Keratinocyte (primary cell): ENCODE measurements at regions not wholly inside any gene's neighbourhood (a gene's known extent, or its start where the extent isn't known, plus 50 kb on each side); places are given as distances from the start of the nearest gene placed in this dataset.
"Not testable (repeated sequence)": the region's sequence is repeated elsewhere in the genome, so short reads cannot be mapped to it uniquely, and the experiment has no call there.

Experiments used
- DNase-seq: peaks from one replicate; pipeline ENCODE4 v3.0.0-alpha.2; 2011; ENCODE audit warnings: low read depth, missing footprints, low spot score
- FAIRE-seq: peaks from 2 replicates; lab custom pipeline; 2011; peaks lifted over from hg19 to GRCh38; lab: Jason Lieb, UNC
- H2AFZ ChIP-seq: 2 replicates; pipeline ENCODE4 v1.6.0; 2012; ENCODE audit warnings: low read length, control low read depth, inconsistent platforms; ENCODE audit not compliant: control insufficient read depth
- H3K27ac ChIP-seq: 2 replicates; pipeline ENCODE4 v1.5.1; 2011; ENCODE audit warnings: low read length; ENCODE audit not compliant: control insufficient read depth, insufficient read depth
- H3K27me3 ChIP-seq: 3 replicates; pipeline ENCODE4 v1.6.0; 2011; ENCODE audit warnings: low read length; ENCODE audit not compliant: control insufficient read depth, insufficient read depth; ENCODE audit errors: extremely low read depth
- H3K36me3 ChIP-seq, 2 experiments: 2 replicates in 1 of 2; 3 replicates in 1 of 2; pipeline ENCODE4 v1.5.1; 2011; ENCODE audit warnings: low read length in 2 of 2, mild to moderate bottlenecking in 1 of 2; ENCODE audit not compliant: control insufficient read depth in 2 of 2, insufficient read depth in 2 of 2; ENCODE audit errors: extremely low read depth in 1 of 2
- H3K4me1 ChIP-seq: 3 replicates; pipeline ENCODE4 v1.5.1; 2011; ENCODE audit warnings: low read length; ENCODE audit not compliant: control insufficient read depth, insufficient read depth; ENCODE audit errors: extremely low read depth
- H3K4me2 ChIP-seq: 3 replicates; pipeline ENCODE4 v1.6.0; 2011; ENCODE audit warnings: low read depth, low read length; ENCODE audit not compliant: control insufficient read depth, insufficient read depth; ENCODE audit errors: extremely low read depth
- H3K4me3 ChIP-seq, 3 experiments: fragments of 200-600 bp in 1 of 3; sonication (generic) in 1 of 3; 2 replicates in 2 of 3; 3 replicates in 1 of 3; pipeline ENCODE4 v1.5.1; 2011 to 2016; ENCODE audit warnings: low read length in 3 of 3, mild to moderate bottlenecking in 3 of 3, control low read depth in 2 of 3, inconsistent platforms in 1 of 3, low read depth in 1 of 3, mixed read lengths in 1 of 3, mixed run types in 1 of 3, moderate library complexity in 1 of 3; ENCODE audit not compliant: control insufficient read depth in 2 of 3, insufficient read depth in 2 of 3; ENCODE audit errors: extremely low read depth in 1 of 3
- H3K79me2 ChIP-seq: 2 replicates; pipeline ENCODE4 v1.6.0; 2012; ENCODE audit warnings: low read length; ENCODE audit not compliant: control insufficient read depth, insufficient read depth
- H3K9ac ChIP-seq: 3 replicates; pipeline ENCODE4 v1.6.0; 2011; ENCODE audit warnings: low read length; ENCODE audit not compliant: control insufficient read depth, insufficient read depth; ENCODE audit errors: extremely low read depth
- H3K9me1 ChIP-seq: 3 replicates; pipeline ENCODE4 v1.6.0; 2011; ENCODE audit warnings: low read length; ENCODE audit not compliant: control insufficient read depth, insufficient read depth; ENCODE audit errors: extremely low read depth
- H3K9me3 ChIP-seq: 2 replicates; pipeline ENCODE4 v1.5.1; 2012; ENCODE audit warnings: low read depth, low read length; ENCODE audit not compliant: control insufficient read depth
- H4K20me1 ChIP-seq: 3 replicates; pipeline ENCODE4 v1.6.0; 2011; ENCODE audit warnings: low read length; ENCODE audit not compliant: control insufficient read depth, insufficient read depth; ENCODE audit errors: extremely low read depth
- EZH2 ChIP-seq: IDR thresholded peaks from one replicate; pipeline ENCODE4 v1.6.1; 2012; ENCODE audit warnings: inconsistent platforms, mild to moderate bottlenecking, low read length, moderate library complexity
- dilution Hi-C: fragments of 300-500 bp; cut with MboI; formaldehyde crosslinking; loops from one replicate; pipeline ENCODE4 v1.7.0; 2020; ENCODE audit warnings: low sequenced_read_pairs; ENCODE audit not compliant: extremely low pct_ligation_motif_present
- TF ChIP-seq, protein P1 (sequence below), 3 experiments: IDR thresholded peaks in 1 of 3; conservative IDR thresholded peaks in 1 of 3; optimal IDR thresholded peaks in 1 of 3; 2 replicates in 2 of 3; 3 replicates in 1 of 3; pipeline versions ENCODE3 to v1.5.1; 2011; ENCODE audit warnings: low read length in 3 of 3, mild to moderate bottlenecking in 3 of 3, moderate library complexity in 2 of 3, control low read depth in 1 of 3, inconsistent platforms in 1 of 3; ENCODE audit not compliant: insufficient read depth in 2 of 3; ENCODE audit errors: extremely low read depth in 1 of 3

DNA sequence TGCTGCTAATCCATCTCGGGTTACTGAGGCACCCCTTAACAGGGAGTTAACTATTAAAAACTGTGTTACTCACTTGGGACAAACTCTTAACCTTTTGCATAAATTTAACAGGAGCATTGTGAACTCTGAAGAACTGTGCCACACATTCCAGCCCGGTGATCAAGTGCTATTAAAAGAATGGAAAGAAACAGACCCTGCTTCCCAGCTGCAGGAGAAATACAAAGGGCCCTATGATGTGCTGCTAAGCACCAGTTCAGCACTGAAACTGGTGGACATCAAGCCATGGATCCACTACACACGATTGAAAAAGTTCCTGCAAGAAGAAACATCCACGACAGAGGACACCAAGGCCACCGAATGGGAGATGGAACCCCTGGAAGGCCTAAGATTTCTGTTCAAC, 114.7 kb upstream of the PLCL2 start:
- H3K4me2 ChIP-seq = no peak overlapping the region
- no peak overlapping the region for H3K9ac ChIP-seq
- FAIRE-seq (no peak), DNase-seq (no peak)
- H3K36me3 ChIP-seq = no peaks in the 10 kb centered on the region
- TF ChIP-seq, protein P1, sequence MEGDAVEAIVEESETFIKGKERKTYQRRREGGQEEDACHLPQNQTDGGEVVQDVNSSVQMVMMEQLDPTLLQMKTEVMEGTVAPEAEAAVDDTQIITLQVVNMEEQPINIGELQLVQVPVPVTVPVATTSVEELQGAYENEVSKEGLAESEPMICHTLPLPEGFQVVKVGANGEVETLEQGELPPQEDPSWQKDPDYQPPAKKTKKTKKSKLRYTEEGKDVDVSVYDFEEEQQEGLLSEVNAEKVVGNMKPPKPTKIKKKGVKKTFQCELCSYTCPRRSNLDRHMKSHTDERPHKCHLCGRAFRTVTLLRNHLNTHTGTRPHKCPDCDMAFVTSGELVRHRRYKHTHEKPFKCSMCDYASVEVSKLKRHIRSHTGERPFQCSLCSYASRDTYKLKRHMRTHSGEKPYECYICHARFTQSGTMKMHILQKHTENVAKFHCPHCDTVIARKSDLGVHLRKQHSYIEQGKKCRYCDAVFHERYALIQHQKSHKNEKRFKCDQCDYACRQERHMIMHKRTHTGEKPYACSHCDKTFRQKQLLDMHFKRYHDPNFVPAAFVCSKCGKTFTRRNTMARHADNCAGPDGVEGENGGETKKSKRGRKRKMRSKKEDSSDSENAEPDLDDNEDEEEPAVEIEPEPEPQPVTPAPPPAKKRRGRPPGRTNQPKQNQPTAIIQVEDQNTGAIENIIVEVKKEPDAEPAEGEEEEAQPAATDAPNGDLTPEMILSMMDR (optimal IDR thresholded peaks at IDR 0.05 in 1 of 3, IDR thresholded peaks at IDR 0.05 in 1 of 3, conservative IDR thresholded peaks at IDR 0.05 in 1 of 3; ENCODE audit: extremely low read depth in 1 of 3, insufficient read depth in 2 of 3, low read length in 3 of 3) = no peak
- no peak for TF ChIP-seq EZH2
- no peaks in the 10 kb centered on the region for H3K4me1 ChIP-seq
- no peaks in the 10 kb centered on the region for H3K9me3 ChIP-seq
- dilution Hi-C loops = no loop called here
- no peaks in the 10 kb centered on the region for H4K20me1 ChIP-seq
- H2AFZ ChIP-seq = no peak overlapping the region
- no peak overlapping the region for H3K27ac ChIP-seq
- H3K9me1 ChIP-seq = no peaks in the 10 kb centered on the region
- H3K27me3 ChIP-seq = no peaks in the 10 kb centered on the region
- no peak overlapping the region for H3K4me3 ChIP-seq
- no peaks in the 10 kb centered on the region for H3K79me2 ChIP-seq

DNA sequence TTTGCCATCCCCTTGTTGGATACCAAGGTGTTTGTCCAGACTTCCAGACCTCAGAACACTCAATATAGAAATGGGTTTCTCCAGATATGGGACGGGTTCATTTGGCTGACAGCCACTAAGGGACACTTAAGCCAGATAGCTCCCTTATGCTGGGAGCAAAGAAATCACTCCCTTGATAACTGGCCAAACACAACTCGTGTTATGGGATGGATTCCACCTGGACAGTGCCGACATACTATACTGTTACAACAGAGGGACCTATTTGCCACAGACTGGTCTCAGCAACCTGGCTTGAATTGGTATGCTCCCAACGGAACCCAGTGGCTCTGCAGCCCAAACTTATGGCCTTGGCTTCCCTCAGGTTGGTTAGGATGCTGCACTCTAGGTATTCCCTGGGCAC, 114.0 kb upstream of the PLCL2 start:
- no peaks in the 10 kb centered on the region for H3K9me1 ChIP-seq

DNA sequence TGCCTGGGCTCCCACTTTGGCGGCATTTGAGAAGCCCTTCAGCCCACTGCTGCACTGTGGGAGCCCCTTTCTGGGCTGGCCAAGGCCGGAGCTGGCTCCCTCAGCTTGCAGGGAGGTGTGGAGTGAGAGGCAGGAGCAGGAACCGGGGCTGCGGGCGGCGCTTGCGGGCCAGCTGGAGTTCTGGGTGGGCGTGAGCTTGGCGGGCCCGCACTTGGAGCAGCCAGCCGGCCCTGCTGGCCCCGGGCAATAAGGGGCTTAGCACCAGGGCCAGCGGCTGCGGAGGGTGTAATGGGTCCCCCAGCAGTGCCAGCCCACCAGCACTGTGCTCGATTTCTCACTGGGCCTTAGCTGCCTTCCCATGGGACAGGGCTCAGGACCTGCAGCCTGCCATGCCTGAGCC, 111.2 kb upstream of the PLCL2 start:
- H3K9me3 ChIP-seq, H3K9ac ChIP-seq, H3K36me3 ChIP-seq, H4K20me1 ChIP-seq, H3K79me2 ChIP-seq, FAIRE-seq, H3K4me3 ChIP-seq, H2AFZ ChIP-seq, DNase-seq, H3K4me1 ChIP-seq, H3K27ac ChIP-seq, H3K4me2 ChIP-seq, dilution Hi-C loops, H3K27me3 ChIP-seq, H3K9me1 ChIP-seq: not testable (repeated sequence)

More for the DNA sequence above, 114.0 kb upstream of the PLCL2 start:
- DNase-seq (no peak), FAIRE-seq (no peak)
- Histone ChIP-seq H3K27ac (no peak overlapping the region), H3K9me3 (no peaks in the 10 kb centered on the region), H2AFZ (no peak overlapping the region), H3K4me2 (no peak overlapping the region), H3K27me3 (no peaks in the 10 kb centered on the region), H3K4me1 (no peaks in the 10 kb centered on the region), H3K36me3 (no peaks in the 10 kb centered on the region), H3K9ac (no peak overlapping the region), H4K20me1 (no peaks in the 10 kb centered on the region), H3K4me3 (no peak overlapping the region), H3K79me2 (no peaks in the 10 kb centered on the region)
- dilution Hi-C loops = no loop called here
- TF ChIP-seq, protein P1 (optimal IDR thresholded peaks at IDR 0.05 in 1 of 3, IDR thresholded peaks at IDR 0.05 in 1 of 3, conservative IDR thresholded peaks at IDR 0.05 in 1 of 3; ENCODE audit: extremely low read depth in 1 of 3, insufficient read depth in 2 of 3, low read length in 3 of 3) = no peak
- TF ChIP-seq EZH2 = no peak

DNA sequence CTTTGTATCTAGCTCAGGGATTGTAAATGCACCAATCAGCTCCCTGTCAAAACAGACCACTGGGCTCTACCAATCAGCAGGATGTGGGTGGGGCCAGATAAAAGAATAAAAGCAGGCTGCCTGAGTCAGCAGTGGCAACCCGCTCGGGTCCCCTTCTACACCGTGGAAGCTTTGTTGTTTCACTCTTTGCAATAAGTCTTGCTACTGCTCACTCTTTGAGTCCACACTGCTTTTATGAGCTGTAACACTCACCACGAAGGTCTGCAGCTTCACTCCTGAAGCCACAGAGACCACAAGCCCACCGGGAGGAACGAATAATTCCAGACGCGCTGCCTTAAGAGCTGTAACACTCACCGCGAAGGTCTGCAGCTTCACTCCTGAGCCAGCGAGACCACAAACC, 110.2 kb upstream of the PLCL2 start:
- H2AFZ ChIP-seq, H3K4me2 ChIP-seq, FAIRE-seq, dilution Hi-C loops, H3K9me3 ChIP-seq, H3K27me3 ChIP-seq, H3K36me3 ChIP-seq, H3K4me1 ChIP-seq, H3K79me2 ChIP-seq, H3K4me3 ChIP-seq, H3K27ac ChIP-seq, H3K9ac ChIP-seq, H4K20me1 ChIP-seq, H3K9me1 ChIP-seq, DNase-seq: not testable (repeated sequence)
